Ovary (tissue), 7 donors: ENCODE measurements at regions not wholly inside any gene's neighbourhood (a gene's known extent, or its start where the extent isn't known, plus 50 kb on each side); places are given as distances from the start of the nearest gene placed in this dataset.

Experiments used
- DNase-seq, 5 donors: peaks; one replicate each; pipeline ENCODE4 v3.0.0-alpha.2; 2019 to 2020
- H3K27ac ChIP-seq, 2 donors: fragments of 200-600 bp; one replicate each; pipeline versions ENCODE4 v1.5.1 to v1.8.0; 2019 to 2022
- H3K27me3 ChIP-seq: fragments of 200-600 bp; one replicate; pipeline ENCODE4 v1.8.0; 2022
- H3K36me3 ChIP-seq: fragments of 200-600 bp; sonication (generic); one replicate; pipeline ENCODE4 v1.5.1; 2019
- H3K4me1 ChIP-seq: one replicate; pipeline ENCODE4 v1.8.1; 2013; ENCODE audit warnings: mild to moderate bottlenecking, moderate library complexity; ENCODE audit not compliant: insufficient read depth
- H3K4me3 ChIP-seq: fragments of 200-600 bp; sonication (generic); one replicate; pipeline ENCODE4 v1.5.1; 2017
- H3K9me3 ChIP-seq, 2 donors: fragments of 200-600 bp in 1 of 2; sonication (generic) in 1 of 2; one replicate each; pipeline versions ENCODE4 v1.5.1 to v1.8.1; 2013 to 2019; ENCODE audit warnings: mild to moderate bottlenecking in 1 of 2, moderate library complexity in 1 of 2
- EP300 ChIP-seq: sonication (generic); formaldehyde crosslinking; IDR thresholded peaks from one replicate; pipeline ENCODE4 v1.6.1; 2017; ENCODE audit warnings: antibody characterized with exemption
- POLR2A ChIP-seq: fragments of 450-650 bp; IDR thresholded peaks from one replicate; pipeline ENCODE4 v1.6.1; 2017; ENCODE audit warnings: antibody characterized with exemption, mild to moderate bottlenecking, moderate library complexity
- WGBS, 3 donors: extraction: QIAGEN DNeasy Blood & Tissue Kit in 1 of 3; methylation state at CpG; one replicate each; pipeline versions ENCODE4 v1.1.5 to v1.1.7; 2013 to 2017; 5-methylcytosine and 5-hydroxymethylcytosine counted together
- intact Hi-C, 4 donors: fragments of 100-400 bp; cut with DNase I; formaldehyde crosslinking; loops; one replicate each; pipeline versions ENCODE4 v1.11.0 to v1.15.1; 2022 to 2023
- TF ChIP-seq, protein P1 (sequence below), 3 donors: fragments of 450-650 bp in 2 of 3; fragments of 200-600 bp in 1 of 3; IDR thresholded peaks; one replicate each; pipeline versions ENCODE4 v1.5.1 to v1.8.0; 2016 to 2022; ENCODE audit warnings: antibody characterized with exemption in 3 of 3, mild to moderate bottlenecking in 1 of 3
- donor health status: DM: no; HTN: no; CAD: no; lungs with moderate emphysema.
- donor health status: DM: no; HTN: no; CAD: no.
- donor health status: Bipolar disorder and iron deficiency.
- donor health status: DM: no; HTN: no; CAD: no.
- donor health status: DM: yes; HTN: yes; CAD: no.

DNA sequence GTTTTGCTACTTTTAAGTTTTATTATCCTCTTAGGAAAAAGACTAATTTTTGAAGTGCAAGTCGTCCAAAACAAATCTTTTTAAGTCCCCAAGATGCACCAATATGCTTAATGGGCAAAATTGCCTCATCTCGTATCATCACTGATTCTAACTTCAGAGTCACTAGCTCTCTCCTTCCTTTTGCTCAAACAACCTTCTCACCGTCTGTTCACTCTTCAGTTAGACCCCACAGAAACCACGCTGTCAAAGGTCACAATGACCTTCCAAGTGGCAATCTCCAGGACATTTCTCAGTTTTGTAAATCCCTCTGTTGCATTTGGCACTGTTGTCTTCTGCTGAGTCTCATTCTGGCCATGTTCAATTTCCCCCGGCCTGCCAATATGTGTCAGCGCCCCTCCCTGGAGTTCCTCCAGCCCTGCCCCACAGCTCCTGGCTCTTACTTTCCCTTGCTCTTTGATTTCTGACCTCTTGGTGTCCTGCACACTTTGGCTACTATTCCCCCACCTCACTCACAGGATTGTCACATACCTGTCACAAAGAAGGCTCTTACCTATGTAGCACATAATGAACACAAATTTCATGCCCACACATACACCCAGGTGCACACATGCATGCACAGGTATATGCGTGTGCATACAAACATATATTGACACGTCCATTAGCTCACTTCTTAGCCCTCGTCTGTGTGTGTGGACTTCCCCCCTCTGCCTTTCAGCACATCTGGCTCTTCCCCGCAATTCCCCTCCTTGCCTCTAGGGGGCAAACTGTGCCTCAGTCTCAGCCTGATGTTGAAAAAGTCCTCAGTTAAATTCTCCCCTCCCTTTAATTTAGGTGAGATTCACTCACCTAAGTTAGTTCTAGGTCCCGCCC lies 354.0 kb upstream of the DUSP10 start:
- H3K36me3 ChIP-seq, result no peaks in the 10 kb centered on the region
- intact Hi-C loops, result no loop called here
- 46 to 48% (median 47%) methylated on average over 11 of the region's 11 CpGs for WGBS, 3 donors

DNA sequence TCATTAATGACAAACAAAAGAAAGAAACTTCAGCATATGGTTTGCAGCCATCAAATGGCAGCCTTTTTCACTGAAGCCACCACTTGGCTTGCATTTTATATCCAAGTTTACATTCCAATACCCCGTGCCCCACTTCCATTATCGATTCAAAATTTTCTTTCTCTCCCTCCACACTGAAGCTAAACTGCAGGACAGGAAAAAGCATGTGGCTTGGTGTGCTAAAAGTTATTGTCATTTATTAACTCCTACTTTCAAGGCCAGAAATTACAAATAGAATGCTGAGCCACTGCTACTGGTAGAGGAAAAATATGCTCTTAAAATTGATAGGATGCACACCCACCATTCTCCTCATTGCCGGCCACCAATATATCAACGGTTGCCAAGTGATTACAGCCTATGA lies 351.6 kb upstream of the DUSP10 start:
- DNase-seq, result no peak
- no peaks in the 10 kb centered on the region for H3K4me1 ChIP-seq
- H3K27ac ChIP-seq, result no peak overlapping the region
- no peaks in the 10 kb centered on the region for H3K9me3 ChIP-seq
- H3K27me3 ChIP-seq, result no peaks in the 10 kb centered on the region
- H3K4me3 ChIP-seq, result no peak overlapping the region
- intact Hi-C loops, result no loop called here
- WGBS, 3 donors, result 33 to 41% (median 37%) methylated on average over 4 of the region's 4 CpGs
- TF ChIP-seq EP300 (no peak), POLR2A (no peak)
- TF ChIP-seq, protein P1, sequence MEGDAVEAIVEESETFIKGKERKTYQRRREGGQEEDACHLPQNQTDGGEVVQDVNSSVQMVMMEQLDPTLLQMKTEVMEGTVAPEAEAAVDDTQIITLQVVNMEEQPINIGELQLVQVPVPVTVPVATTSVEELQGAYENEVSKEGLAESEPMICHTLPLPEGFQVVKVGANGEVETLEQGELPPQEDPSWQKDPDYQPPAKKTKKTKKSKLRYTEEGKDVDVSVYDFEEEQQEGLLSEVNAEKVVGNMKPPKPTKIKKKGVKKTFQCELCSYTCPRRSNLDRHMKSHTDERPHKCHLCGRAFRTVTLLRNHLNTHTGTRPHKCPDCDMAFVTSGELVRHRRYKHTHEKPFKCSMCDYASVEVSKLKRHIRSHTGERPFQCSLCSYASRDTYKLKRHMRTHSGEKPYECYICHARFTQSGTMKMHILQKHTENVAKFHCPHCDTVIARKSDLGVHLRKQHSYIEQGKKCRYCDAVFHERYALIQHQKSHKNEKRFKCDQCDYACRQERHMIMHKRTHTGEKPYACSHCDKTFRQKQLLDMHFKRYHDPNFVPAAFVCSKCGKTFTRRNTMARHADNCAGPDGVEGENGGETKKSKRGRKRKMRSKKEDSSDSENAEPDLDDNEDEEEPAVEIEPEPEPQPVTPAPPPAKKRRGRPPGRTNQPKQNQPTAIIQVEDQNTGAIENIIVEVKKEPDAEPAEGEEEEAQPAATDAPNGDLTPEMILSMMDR (IDR thresholded peaks at IDR 0.05), result no peak
- no peaks in the 10 kb centered on the region for H3K36me3 ChIP-seq

More for the DNA sequence above, 354.0 kb upstream of the DUSP10 start:
- peak in 4 of 5 donors; percentile 19 to 39 (median 24) for DNase-seq
- TF ChIP-seq POLR2A (no peak), EP300 (no peak)
- TF ChIP-seq, protein P1 (IDR thresholded peaks at IDR 0.05), result peak in 1 of 3 donors; percentile 25
- Histone ChIP-seq H3K27ac (no peak overlapping the region), H3K9me3 (no peaks in the 10 kb centered on the region), H3K4me1 (no peaks in the 10 kb centered on the region), H3K27me3 (no peaks in the 10 kb centered on the region), H3K4me3 (no peak overlapping the region)

DNA sequence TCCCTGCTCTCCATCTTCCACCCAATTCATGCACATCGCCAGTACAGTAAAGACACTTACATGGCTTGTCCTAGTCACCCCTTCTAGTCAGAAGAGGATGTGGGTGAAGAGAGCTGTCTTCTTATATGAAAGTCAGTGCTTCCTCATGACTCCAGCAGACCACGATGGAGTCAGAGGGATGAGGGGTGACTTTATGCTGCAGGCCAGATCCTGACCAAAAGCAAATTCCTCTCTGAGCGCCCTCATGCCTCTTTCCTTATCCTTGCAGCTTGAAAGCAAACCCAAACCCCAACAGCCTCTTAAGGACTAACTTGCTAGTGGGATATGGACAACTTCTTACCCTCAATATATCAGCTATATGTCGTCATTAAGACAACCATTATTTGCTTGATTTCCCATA lies 348.2 kb upstream of the DUSP10 start:
- TF ChIP-seq, protein P1 (IDR thresholded peaks at IDR 0.05), result no peak
- no peak for TF ChIP-seq EP300
- TF ChIP-seq POLR2A, result no peak
- DNase-seq, result no peak
- Histone ChIP-seq H3K27me3 (no peaks in the 10 kb centered on the region), H3K36me3 (no peaks in the 10 kb centered on the region), H3K27ac (no peak overlapping the region), H3K4me1 (no peaks in the 10 kb centered on the region), H3K9me3 (no peaks in the 10 kb centered on the region), H3K4me3 (no peak overlapping the region)
- 81 to 93% (median 83%) methylated on average over 4 of the region's 4 CpGs for WGBS, 3 donors
- intact Hi-C loops, result no loop called here

DNA sequence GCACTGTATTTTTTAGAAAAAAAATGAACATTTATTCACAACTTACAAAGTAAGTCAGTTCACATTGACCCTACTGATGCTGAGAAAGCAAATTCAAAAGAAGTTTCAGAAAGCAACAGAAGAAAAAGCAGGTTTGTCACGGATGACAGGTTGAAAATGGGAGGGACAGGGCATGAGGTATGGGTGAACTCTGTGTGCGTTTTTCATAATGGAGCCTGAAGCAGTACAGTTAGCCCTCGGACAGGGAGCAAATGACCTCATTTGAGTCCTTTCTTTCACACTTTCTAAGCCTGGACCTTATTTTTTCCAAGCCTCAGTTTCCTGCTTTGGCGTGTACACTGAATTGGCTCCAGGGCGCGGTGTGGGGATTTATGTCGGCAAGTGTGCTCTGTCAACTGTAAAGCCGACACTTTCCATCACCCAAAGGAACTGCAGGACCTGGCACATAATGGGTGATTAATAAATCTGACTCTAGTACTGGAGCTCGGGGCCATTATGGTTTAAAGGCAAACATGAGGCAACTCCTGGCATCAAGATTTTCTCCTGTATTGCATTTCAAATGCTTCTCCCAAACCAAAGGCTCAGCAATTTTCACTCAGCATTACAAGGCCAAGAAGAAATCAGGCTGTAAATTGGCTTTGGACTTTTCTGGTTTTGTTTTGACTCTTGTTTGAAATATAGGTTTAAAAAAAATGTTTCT lies 345.5 kb upstream of the DUSP10 start:
- TF ChIP-seq EP300 (no peak), POLR2A (no peak)
- TF ChIP-seq, protein P1 (IDR thresholded peaks at IDR 0.05), result no peak
- 75 to 80% (median 77%) methylated on average over 9 of the region's 9 CpGs for WGBS, 3 donors
- Histone ChIP-seq H3K27ac (no peak overlapping the region), H3K4me3 (no peak overlapping the region), H3K4me1 (no peaks in the 10 kb centered on the region), H3K27me3 (no peaks in the 10 kb centered on the region), H3K36me3 (no peaks in the 10 kb centered on the region), H3K9me3 (no peaks in the 10 kb centered on the region)
- DNase-seq, result no peak
- intact Hi-C loops, result no loop called here
